Brain pericyte (primary cell): ENCODE measurements at regions not wholly inside any gene's neighbourhood (a gene's known extent, or its start where the extent isn't known, plus 50 kb on each side); places are given as distances from the start of the nearest gene placed in this dataset.
"Not testable (repeated sequence)": the region's sequence is repeated elsewhere in the genome, so short reads cannot be mapped to it uniquely, and the experiment has no call there.

Source experiments
- DNase-seq: peaks from one replicate; pipeline ENCODE4 v3.0.0-alpha.2; 2012; ENCODE audit warnings: low read depth, low spot score

DNA sequence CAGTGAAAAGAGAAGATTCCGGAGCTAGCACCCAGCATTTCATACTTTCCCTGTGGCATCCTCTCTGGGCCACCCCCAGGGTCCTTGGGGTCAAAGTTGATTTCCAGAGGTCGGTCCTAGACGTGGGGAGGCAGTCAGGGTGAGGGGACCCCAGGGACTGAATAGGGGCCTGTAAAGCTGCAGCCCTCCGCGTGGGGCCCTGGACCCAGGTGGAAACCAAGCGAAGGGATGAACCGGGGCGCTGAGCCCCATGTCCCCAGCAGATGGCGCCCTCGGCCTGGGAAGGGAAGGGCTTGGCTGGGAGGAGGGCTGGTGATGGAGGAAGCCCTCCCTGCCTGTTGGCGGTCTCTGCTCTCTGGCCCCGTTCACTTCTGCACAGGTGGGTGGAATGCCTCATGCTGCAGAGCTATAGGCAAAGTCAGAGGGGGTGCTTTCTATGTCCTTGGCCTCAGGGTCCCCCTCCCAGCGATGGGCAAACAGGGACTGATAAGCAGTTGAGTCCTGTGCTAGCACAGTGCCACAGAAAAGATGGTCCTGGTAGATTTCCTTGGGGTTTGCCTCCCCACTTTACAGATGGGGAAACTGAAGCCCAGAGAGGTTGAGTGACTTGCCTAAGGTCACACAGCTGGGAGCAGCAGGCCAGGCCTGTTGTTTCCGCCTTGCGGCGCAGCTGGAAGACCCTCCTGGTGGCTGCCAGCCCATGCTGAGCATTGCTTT is 163.4 kb upstream of the CIBAR2 start:
- DNase-seq: no peak

DNA sequence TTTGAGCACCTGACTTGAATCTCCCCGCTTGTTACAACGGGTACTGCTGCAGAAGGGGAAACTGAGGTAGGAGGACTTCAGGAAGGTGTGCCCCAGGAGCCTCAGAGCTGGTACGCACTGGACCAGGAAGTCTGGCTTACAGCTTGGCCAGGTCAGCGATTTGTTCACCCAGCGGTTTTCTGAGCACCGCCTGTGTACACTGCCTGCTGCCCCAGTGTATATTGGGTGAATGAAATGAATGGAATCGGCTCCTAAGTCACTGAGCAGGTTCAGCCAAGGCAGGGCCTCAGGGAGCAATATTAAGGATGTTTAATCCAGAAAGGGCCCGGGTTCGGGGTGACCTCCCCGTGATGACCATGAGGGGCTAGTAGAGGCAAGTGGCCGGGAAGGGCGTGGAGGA is 164.0 kb upstream of the CIBAR2 start:
- DNase-seq: no peak

GRCh38 chr16:85276721-85277120 is 164.4 kb upstream of the CIBAR2 start:
- DNase-seq: no peak

- DNase-seq: no peak
These were observed 166.6 kb upstream of the CIBAR2 start for GRCh38 chr16:85278839-85279238.

DNA sequence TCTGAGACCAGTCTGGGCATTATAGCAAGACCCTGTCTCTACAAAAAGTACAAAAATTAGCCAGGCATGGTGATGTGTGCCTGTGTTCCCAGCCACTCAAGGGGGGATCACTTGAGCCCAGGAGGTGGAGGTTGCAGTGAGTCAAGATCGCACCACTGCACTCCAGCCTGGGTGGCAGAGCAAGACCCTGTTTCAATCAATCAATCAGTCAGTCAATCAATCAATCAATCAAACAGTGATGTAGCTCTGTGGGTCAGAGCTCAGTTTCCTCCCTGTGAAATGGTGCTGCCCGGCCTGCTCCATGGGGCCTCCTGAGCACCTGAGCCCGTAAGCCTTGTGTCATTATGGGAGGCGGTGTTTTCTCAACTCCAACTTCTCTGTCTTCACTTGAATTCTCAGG is 167.1 kb upstream of the CIBAR2 start:
- no peak for DNase-seq

DNA sequence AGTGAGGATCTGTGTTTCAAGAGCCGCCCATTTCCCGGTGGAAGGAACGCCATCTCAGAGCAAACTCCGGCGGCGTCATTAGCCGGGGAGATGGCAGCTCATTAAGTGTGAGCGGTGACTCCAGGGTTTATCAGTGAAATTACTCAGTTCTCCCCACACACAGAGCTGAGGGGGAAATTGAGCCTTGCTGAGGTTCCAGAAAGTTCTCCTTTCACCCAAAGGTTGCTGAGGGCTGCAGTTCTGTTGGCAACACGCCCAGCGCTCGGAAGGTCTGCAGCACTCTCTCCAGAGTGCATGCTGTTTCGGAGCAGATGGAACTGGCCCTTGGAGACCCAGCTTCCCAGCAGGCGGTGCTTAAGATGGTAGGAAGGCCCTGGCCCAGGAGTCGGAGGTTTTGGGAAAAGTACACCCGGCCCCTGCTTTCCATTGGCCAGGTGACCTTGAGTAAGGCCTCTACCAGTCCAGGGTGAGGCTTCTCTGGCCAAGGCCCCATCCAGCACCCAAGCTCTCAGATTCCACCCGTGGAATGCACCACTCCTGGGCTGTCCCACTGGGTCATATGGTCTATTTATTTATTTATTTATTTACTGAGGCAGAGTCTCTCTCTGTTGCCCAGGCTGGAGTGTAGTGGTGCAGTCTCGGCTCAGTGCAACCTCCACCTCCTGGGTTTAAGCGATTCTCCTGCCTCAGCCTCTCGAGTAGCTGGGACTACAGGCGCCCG is 167.7 kb upstream of the CIBAR2 start:
- DNase-seq: no peak

GRCh38 chr16:85281181-85281580 is 168.9 kb upstream of the CIBAR2 start:
- no peak for DNase-seq

- no peak for DNase-seq
These were observed 170.6 kb upstream of the CIBAR2 start for GRCh38 chr16:85282842-85283241.

GRCh38 chr16:85283305-85284050 is 171.2 kb upstream of the CIBAR2 start:
- DNase-seq: no peak

DNA sequence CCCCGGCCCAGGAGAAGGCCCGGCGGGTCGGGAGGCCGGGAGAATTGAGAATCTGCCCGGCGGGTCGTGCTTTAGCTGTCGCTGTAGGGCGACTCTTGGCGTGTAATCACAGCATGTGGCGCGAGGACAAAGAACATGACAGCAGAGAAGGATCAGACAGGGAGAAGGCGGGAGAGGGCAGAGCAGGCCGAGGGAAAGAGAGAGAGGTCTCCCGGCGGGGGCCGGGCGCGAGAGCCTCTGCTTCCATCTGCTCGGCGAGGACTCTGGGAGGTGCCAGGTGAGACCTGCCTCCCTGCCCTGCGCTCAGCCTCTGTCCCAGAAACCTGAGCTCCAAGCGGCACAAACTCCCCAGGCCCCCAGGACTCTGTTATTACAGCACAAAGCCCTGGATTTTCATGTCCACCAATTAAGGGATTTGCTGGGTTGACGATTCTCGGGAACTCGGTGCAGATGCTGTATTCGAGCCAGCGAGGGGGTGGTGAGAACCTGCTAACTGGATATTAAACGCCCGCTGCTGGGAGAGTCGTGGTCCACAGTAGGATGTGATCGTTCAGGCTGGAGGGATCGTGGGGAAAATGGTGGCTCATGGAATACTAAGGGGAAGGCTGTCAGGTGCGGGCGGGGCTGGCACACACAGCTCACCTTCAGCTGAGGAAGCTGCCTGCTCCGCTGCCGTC is 172.0 kb upstream of the CIBAR2 start:
- no peak for DNase-seq

DNA sequence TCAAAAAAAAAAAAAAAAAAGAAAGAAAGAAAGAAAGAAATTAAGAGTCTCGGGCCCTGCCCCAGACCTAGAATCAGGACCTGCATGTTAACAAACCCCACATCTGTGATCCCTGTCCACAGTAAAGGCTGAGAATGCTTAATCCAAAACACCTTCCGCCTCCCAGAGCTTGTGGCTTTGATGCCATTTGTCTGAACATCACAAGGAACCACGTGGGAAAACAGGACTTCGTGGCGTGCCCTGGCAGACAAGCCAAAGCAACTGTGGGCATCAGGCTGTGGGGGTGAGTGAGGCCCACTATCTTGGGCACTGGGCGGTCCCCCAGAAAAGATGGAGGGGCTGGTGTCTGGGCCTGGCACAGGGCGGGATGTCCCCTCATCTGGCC is 173.4 kb upstream of the CIBAR2 start:
- DNase-seq: no peak

- DNase-seq: no peak
These were observed 174.0 kb upstream of the CIBAR2 start for GRCh38 chr16:85286066-85286831.

GRCh38 chr16:85286951-85287814 is 174.9 kb upstream of the CIBAR2 start:
- DNase-seq: no peak

DNA sequence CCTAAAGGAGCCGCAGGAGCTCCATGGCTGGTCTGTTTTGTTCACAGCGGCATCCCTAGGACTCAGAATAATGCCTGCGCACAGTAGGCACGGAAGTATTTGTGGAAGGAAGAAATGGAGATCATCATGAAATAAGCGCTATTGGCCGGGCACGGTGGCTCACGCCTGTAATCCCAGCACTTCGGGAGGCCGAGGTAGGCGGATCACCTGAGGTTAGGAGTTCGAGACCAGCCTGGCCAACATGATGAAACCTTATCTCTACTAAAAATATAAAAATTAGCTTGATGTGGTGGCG is 175.5 kb upstream of the CIBAR2 start:
- DNase-seq: not testable (repeated sequence)

- DNase-seq: no peak
These were observed 176.1 kb upstream of the CIBAR2 start for GRCh38 chr16:85288341-85288868.

- DNase-seq: no peak
These were observed 176.8 kb upstream of the CIBAR2 start for GRCh38 chr16:85288869-85289660.

GRCh38 chr16:85289760-85290625 is 177.7 kb upstream of the CIBAR2 start:
- no peak for DNase-seq

GRCh38 chr16:85290626-85291301 is 178.5 kb upstream of the CIBAR2 start:
- no peak for DNase-seq
